CD1c-positive myeloid dendritic cell (primary cell): ENCODE measurements at regions not wholly inside any gene's neighbourhood (a gene's known extent, or its start where the extent isn't known, plus 50 kb on each side); places are given as distances from the start of the nearest gene placed in this dataset.

ENCODE experiments used
- DNase-seq: peaks from one replicate; pipeline ENCODE4 v3.0.0-alpha.2; 2016; ENCODE audit errors: extremely low spot score

- no peak for DNase-seq
Measured at GRCh38 chr11:70521475-70522308, 123.4 kb downstream of the CTTN start.

GRCh38 chr11:70522309-70522592 lies 123.9 kb downstream of the CTTN start:
- DNase-seq: no peak

- DNase-seq: no peak
Measured at GRCh38 chr11:70522593-70523311, 124.4 kb downstream of the CTTN start.

- no peak for DNase-seq
Measured at GRCh38 chr11:70523384-70524095, 125.2 kb downstream of the CTTN start.

- no peak for DNase-seq
Measured at GRCh38 chr11:70524096-70524922, 126.0 kb downstream of the CTTN start.

GRCh38 chr11:70525006-70525405 lies 126.7 kb downstream of the CTTN start:
- no peak for DNase-seq

GRCh38 chr11:70525466-70525865 lies 127.1 kb downstream of the CTTN start:
- DNase-seq: no peak

- DNase-seq: no peak
Measured at GRCh38 chr11:70526116-70527045, 128.1 kb downstream of the CTTN start.

GRCh38 chr11:70527046-70527395 lies 128.7 kb downstream of the CTTN start:
- DNase-seq: no peak

GRCh38 chr11:70527429-70528045 lies 129.2 kb downstream of the CTTN start:
- DNase-seq: no peak

GRCh38 chr11:70528046-70528793 lies 129.9 kb downstream of the CTTN start:
- DNase-seq: no peak

GRCh38 chr11:70528794-70529580 lies 130.7 kb downstream of the CTTN start:
- no peak for DNase-seq

GRCh38 chr11:70530010-70530409 lies 131.7 kb downstream of the CTTN start:
- DNase-seq: no peak

- DNase-seq: no peak
Measured at GRCh38 chr11:70530629-70531185, 132.4 kb downstream of the CTTN start.

- DNase-seq: no peak
Measured at GRCh38 chr11:70531281-70532065, 133.1 kb downstream of the CTTN start.

- DNase-seq: no peak
Measured at GRCh38 chr11:70532066-70532440, 133.7 kb downstream of the CTTN start.

GRCh38 chr11:70532731-70533130 lies 134.4 kb downstream of the CTTN start:
- no peak for DNase-seq
